Thoracic aorta (tissue), 2 donors: ENCODE measurements at regions not wholly inside any gene's neighbourhood (a gene's known extent, or its start where the extent isn't known, plus 50 kb on each side); places are given as distances from the start of the nearest gene placed in this dataset.

ENCODE experiments used
- ATAC-seq: fragments of 150-250 bp; one replicate; pipeline ENCODE4 v1.8.0; 2017; ENCODE audit warnings: low read depth; ENCODE audit not compliant: insufficient number of reproducible peaks, low FRiP score
- DNase-seq: peaks from one replicate; pipeline ENCODE4 v3.0.0-alpha.2; 2020; ENCODE audit warnings: low spot score
- H3K27ac ChIP-seq, 2 donors: fragments of 200-600 bp; sonication (generic); 1 replicate in 1 of 2; 2 replicates in 1 of 2; pipeline ENCODE4 v1.5.1; 2016; ENCODE audit warnings: mild to moderate bottlenecking in 2 of 2, moderate library complexity in 2 of 2
- H3K27me3 ChIP-seq: fragments of 200-600 bp; sonication (generic); replicated peaks from 2 replicates; pipeline ENCODE4 v1.6.0; 2016; ENCODE audit warnings: mild to moderate bottlenecking; ENCODE audit not compliant: insufficient read depth
- H3K36me3 ChIP-seq: fragments of 200-600 bp; sonication (generic); one replicate; pipeline ENCODE4 v1.5.1; 2016
- H3K4me1 ChIP-seq, 2 donors: fragments of 200-600 bp; sonication (generic); 1 replicate in 1 of 2; 2 replicates in 1 of 2; pipeline versions ENCODE4 v1.5.1 to v1.6.0; 2016; ENCODE audit warnings: low read depth in 2 of 2, mild to moderate bottlenecking in 1 of 2; ENCODE audit not compliant: control insufficient read depth in 1 of 2
- H3K4me3 ChIP-seq: fragments of 200-600 bp; sonication (generic); 2 replicates; pipeline ENCODE4 v1.5.1; 2016; ENCODE audit warnings: mild to moderate bottlenecking
- H3K9me3 ChIP-seq: fragments of 200-600 bp; sonication (generic); 2 replicates; pipeline ENCODE4 v1.5.1; 2016
- CTCF ChIP-seq: fragments of 200-600 bp; sonication (generic); IDR thresholded peaks from one replicate; pipeline ENCODE4 v1.5.1; 2019; ENCODE audit warnings: antibody characterized with exemption

- no peak overlapping the region for H3K27ac ChIP-seq
- no peaks in the 10 kb centered on the region for H3K9me3 ChIP-seq
- H3K27me3 ChIP-seq, result no peaks in the 10 kb centered on the region
- no peaks in the 10 kb centered on the region for H3K36me3 ChIP-seq
- no peak overlapping the region for H3K4me3 ChIP-seq
- H3K4me1 ChIP-seq, result peaks cover 1 to 10% of the 10 kb centered on the region in 2 donors
- ATAC-seq, result no peak
- DNase-seq, result no peak
- TF ChIP-seq CTCF, result no peak
These were observed 65.8 kb upstream of the HS6ST1 start for GRCh38 chr2:128384446-128384845.

GRCh38 chr2:128384956-128385355 lies 66.3 kb upstream of the HS6ST1 start:
- ATAC-seq, result no peak
- no peak for TF ChIP-seq CTCF
- no peak overlapping the region for H3K4me3 ChIP-seq
- no peaks in the 10 kb centered on the region for H3K36me3 ChIP-seq
- no peak overlapping the region for H3K27ac ChIP-seq
- DNase-seq, result no peak
- no peaks in the 10 kb centered on the region for H3K27me3 ChIP-seq
- H3K4me1 ChIP-seq, result peaks cover 0 to 10% of the 10 kb centered on the region in 2 donors
- H3K9me3 ChIP-seq, result no peaks in the 10 kb centered on the region

- DNase-seq, result no peak
- H3K4me1 ChIP-seq, result peaks cover 0 to 7% of the 10 kb centered on the region in 2 donors
These were observed 66.7 kb upstream of the HS6ST1 start for GRCh38 chr2:128385365-128385764.

GRCh38 chr2:128386066-128386465 lies 67.4 kb upstream of the HS6ST1 start:
- Histone ChIP-seq H3K36me3 (no peaks in the 10 kb centered on the region), H3K27me3 (no peaks in the 10 kb centered on the region), H3K4me1 (peaks cover 0 to 7% of the 10 kb centered on the region in 2 donors), H3K27ac (no peak overlapping the region), H3K9me3 (no peaks in the 10 kb centered on the region), H3K4me3 (no peak overlapping the region)
- no peak for ATAC-seq
- no peak for DNase-seq
- no peak for TF ChIP-seq CTCF

More at GRCh38 chr2:128385365-128385764, 66.7 kb upstream of the HS6ST1 start:
- Histone ChIP-seq H3K4me3 (no peak overlapping the region), H3K9me3 (no peaks in the 10 kb centered on the region), H3K36me3 (no peaks in the 10 kb centered on the region), H3K27ac (no peak overlapping the region), H3K27me3 (no peaks in the 10 kb centered on the region)
- ATAC-seq, result no peak
- no peak for TF ChIP-seq CTCF

- H3K27ac ChIP-seq, result no peak overlapping the region
- DNase-seq (no peak), ATAC-seq (no peak)
These were observed 69.9 kb upstream of the HS6ST1 start for GRCh38 chr2:128388499-128388941.

More at GRCh38 chr2:128388499-128388941, 69.9 kb upstream of the HS6ST1 start:
- Histone ChIP-seq H3K27me3 (no peaks in the 10 kb centered on the region), H3K9me3 (no peaks in the 10 kb centered on the region), H3K4me1 (peaks cover 0 to 7% of the 10 kb centered on the region in 2 donors), H3K36me3 (no peaks in the 10 kb centered on the region), H3K4me3 (no peak overlapping the region)
- TF ChIP-seq CTCF, result no peak
